Amniotic epithelial cell (primary cell): ENCODE measurements at regions not wholly inside any gene's neighbourhood (a gene's known extent, or its start where the extent isn't known, plus 50 kb on each side); places are given as distances from the start of the nearest gene placed in this dataset.
"Not testable (repeated sequence)": the region's sequence is repeated elsewhere in the genome, so short reads cannot be mapped to it uniquely, and the experiment has no call there.

Source experiments
- DNase-seq: peaks from one replicate; pipeline ENCODE4 v3.0.0-alpha.2; 2010; ENCODE audit warnings: low read depth

- no peak for DNase-seq
These were observed 927.8 kb downstream of the STPG2 start for GRCh38 chr4:97215409-97215941.

- DNase-seq, result no peak
These were observed 927.2 kb downstream of the STPG2 start for GRCh38 chr4:97216046-97216445.

GRCh38 chr4:97235521-97235920 lies 907.8 kb downstream of the STPG2 start:
- DNase-seq, result no peak

- no peak for DNase-seq
These were observed 904.2 kb downstream of the STPG2 start for GRCh38 chr4:97238956-97239666.

GRCh38 chr4:97239667-97239997 lies 903.6 kb downstream of the STPG2 start:
- DNase-seq, result no peak

- no peak for DNase-seq
These were observed 890.6 kb downstream of the STPG2 start for GRCh38 chr4:97252615-97253154.

GRCh38 chr4:97262769-97263168 lies 880.5 kb downstream of the STPG2 start:
- DNase-seq, result no peak

- DNase-seq, result no peak
These were observed 873.2 kb downstream of the STPG2 start for GRCh38 chr4:97270051-97270450.

- DNase-seq, result no peak
These were observed 863.9 kb downstream of the STPG2 start for GRCh38 chr4:97279391-97279790.

- DNase-seq, result no peak
These were observed 842.7 kb downstream of the STPG2 start for GRCh38 chr4:97300561-97300960.

- DNase-seq, result no peak
These were observed 837.9 kb downstream of the STPG2 start for GRCh38 chr4:97305351-97305750.

GRCh38 chr4:97309121-97309520 lies 834.2 kb downstream of the STPG2 start:
- no peak for DNase-seq

GRCh38 chr4:97317201-97317600 lies 826.1 kb downstream of the STPG2 start:
- no peak for DNase-seq

- DNase-seq, result no peak
These were observed 825.6 kb downstream of the STPG2 start for GRCh38 chr4:97317671-97318070.

GRCh38 chr4:97325751-97326150 lies 817.5 kb downstream of the STPG2 start:
- not testable (repeated sequence) for DNase-seq

GRCh38 chr4:97330917-97331316 lies 812.4 kb downstream of the STPG2 start:
- no peak for DNase-seq

- no peak for DNase-seq
These were observed 808.9 kb downstream of the STPG2 start for GRCh38 chr4:97334348-97334747.

GRCh38 chr4:97349468-97350186 lies 793.6 kb downstream of the STPG2 start:
- DNase-seq, result no peak

GRCh38 chr4:97353876-97354275 lies 789.4 kb downstream of the STPG2 start:
- no peak for DNase-seq

- DNase-seq, result no peak
These were observed 783.5 kb downstream of the STPG2 start for GRCh38 chr4:97359826-97360225.

GRCh38 chr4:97360733-97361132 lies 782.5 kb downstream of the STPG2 start:
- no peak for DNase-seq

GRCh38 chr4:97367878-97368277 lies 775.4 kb downstream of the STPG2 start:
- DNase-seq, result peak; percentile 3

- no peak for DNase-seq
These were observed 772.7 kb downstream of the STPG2 start for GRCh38 chr4:97370568-97370967.
